GM19468 (cell line): ENCODE measurements at regions not wholly inside any gene's neighbourhood (a gene's known extent, or its start where the extent isn't known, plus 50 kb on each side); places are given as distances from the start of the nearest gene placed in this dataset.
"Not testable (repeated sequence)": the region's sequence is repeated elsewhere in the genome, so short reads cannot be mapped to it uniquely, and the experiment has no call there.

Experiments used
- ATAC-seq: cut with Tn5 transposase; IDR thresholded peaks from one replicate; pipeline ENCODE4 v1.9.1; 2021; ENCODE audit warnings: mild to moderate bottlenecking, moderate library complexity, moderate number of reproducible peaks; ENCODE audit not compliant: unreplicated experiment; ENCODE audit errors: extremely low read depth

- no peak for ATAC-seq
Measured at GRCh38 chr2:155947069-155947468, 385.5 kb downstream of the NR4A2 start.

GRCh38 chr2:155944218-155944617, 388.3 kb downstream of the NR4A2 start:
- no peak for ATAC-seq

- ATAC-seq = no peak
Measured at GRCh38 chr2:155930312-155930711, 402.2 kb downstream of the NR4A2 start.

- no peak for ATAC-seq
Measured at GRCh38 chr2:155917380-155917779, 415.1 kb downstream of the NR4A2 start.

- no peak for ATAC-seq
Measured at GRCh38 chr2:155913356-155913755, 419.2 kb downstream of the NR4A2 start.

- ATAC-seq = no peak
Measured at GRCh38 chr2:155908567-155908966, 424.0 kb downstream of the NR4A2 start.

GRCh38 chr2:155907211-155907610, 425.3 kb downstream of the NR4A2 start:
- ATAC-seq = no peak

- ATAC-seq = no peak
Measured at GRCh38 chr2:155905657-155906056, 426.9 kb downstream of the NR4A2 start.

- ATAC-seq = no peak
Measured at GRCh38 chr2:155904720-155905119, 427.8 kb downstream of the NR4A2 start.

GRCh38 chr2:155902635-155903034, 429.9 kb downstream of the NR4A2 start:
- ATAC-seq = no peak

- ATAC-seq = no peak
Measured at GRCh38 chr2:155895016-155895415, 437.5 kb downstream of the NR4A2 start.

GRCh38 chr2:155880382-155880781, 452.1 kb downstream of the NR4A2 start:
- not testable (repeated sequence) for ATAC-seq

- ATAC-seq = not testable (repeated sequence)
Measured at GRCh38 chr2:155879900-155880299, 452.6 kb downstream of the NR4A2 start.

GRCh38 chr2:155872396-155872795, 460.1 kb downstream of the NR4A2 start:
- no peak for ATAC-seq

GRCh38 chr2:155871940-155872339, 460.6 kb downstream of the NR4A2 start:
- no peak for ATAC-seq

GRCh38 chr2:155867564-155867963, 465.0 kb downstream of the NR4A2 start:
- no peak for ATAC-seq

GRCh38 chr2:155866477-155866876, 466.0 kb downstream of the NR4A2 start:
- no peak for ATAC-seq

GRCh38 chr2:155852156-155852555, 480.4 kb downstream of the NR4A2 start:
- no peak for ATAC-seq

GRCh38 chr2:155846259-155846658, 486.3 kb downstream of the NR4A2 start:
- ATAC-seq = no peak

- ATAC-seq = no peak
Measured at GRCh38 chr2:155844461-155844860, 488.1 kb downstream of the NR4A2 start.

- no peak for ATAC-seq
Measured at GRCh38 chr2:155842103-155842502, 490.4 kb downstream of the NR4A2 start.

GRCh38 chr2:155841442-155841841, 491.1 kb downstream of the NR4A2 start:
- ATAC-seq = no peak

GRCh38 chr2:155840661-155841060, 491.9 kb downstream of the NR4A2 start:
- no peak for ATAC-seq
